Left lung (tissue), 4 donors: ENCODE measurements at regions not wholly inside any gene's neighbourhood (a gene's known extent, or its start where the extent isn't known, plus 50 kb on each side); places are given as distances from the start of the nearest gene placed in this dataset.

Experiments used
- ATAC-seq: fragments of 200-7000 bp; cut with Tn5 transposase; one replicate; pipeline ENCODE4 v1.9.1; 2020; ENCODE audit warnings: moderate library complexity
- DNase-seq, 4 donors: peaks; one replicate each; pipeline ENCODE4 v3.0.0-alpha.2; 2013 to 2020
- H3K27ac ChIP-seq, 2 donors: fragments of 200-600 bp; sonication (generic) in 1 of 2; one replicate each; pipeline versions ENCODE4 v1.5.0 to v1.8.0; 2020 to 2021
- H3K27me3 ChIP-seq, 2 donors: fragments of 200-600 bp; sonication (generic) in 1 of 2; one replicate each; pipeline versions ENCODE4 v1.5.0 to v1.8.0; 2020 to 2021
- H3K36me3 ChIP-seq, 2 donors: fragments of 200-600 bp; sonication (generic) in 1 of 2; one replicate each; pipeline versions ENCODE4 v1.5.0 to v1.8.0; 2020 to 2021
- H3K4me1 ChIP-seq, 2 donors: fragments of 200-600 bp; one replicate each; pipeline ENCODE4 v1.8.0; 2021
- H3K4me3 ChIP-seq, 2 donors: fragments of 200-600 bp; sonication (generic) in 1 of 2; one replicate each; pipeline versions ENCODE4 v1.5.0 to v1.8.0; 2020 to 2021; ENCODE audit warnings: mild to moderate bottlenecking in 1 of 2
- H3K9me3 ChIP-seq, 2 donors: fragments of 200-600 bp; sonication (generic) in 1 of 2; one replicate each; pipeline versions ENCODE4 v1.5.0 to v1.8.0; 2020 to 2021
- CTCF ChIP-seq, 2 donors: fragments of 200-600 bp; sonication (generic) in 1 of 2; IDR thresholded peaks; one replicate each; pipeline versions ENCODE4 v1.5.0 to v1.8.0; 2021; ENCODE audit warnings: antibody characterized with exemption in 2 of 2
- intact Hi-C, 2 donors: fragments of 100-400 bp; cut with DNase I; formaldehyde crosslinking; loops; one replicate each; pipeline versions ENCODE4 v1.11.2 to v1.14.2; 2022
- donor health status: DM: no; HTN: yes; CAD: no.
- donor health status: DM: no; HTN: no; CAD: no.

- no peak for TF ChIP-seq CTCF (IDR thresholded peaks at IDR 0.05)
- DNase-seq (no peak), ATAC-seq (no peak)
- H3K27me3 ChIP-seq, result peaks cover 0 to 17% of the 10 kb centered on the region in 2 donors
- H3K27ac ChIP-seq, result no peak overlapping the region
- no peaks in the 10 kb centered on the region for H3K9me3 ChIP-seq
- no peaks in the 10 kb centered on the region for H3K36me3 ChIP-seq
- H3K4me1 ChIP-seq, result no peaks in the 10 kb centered on the region
- intact Hi-C loops, result no loop called here
- no peak overlapping the region for H3K4me3 ChIP-seq
Observed at GRCh38 chr16:26806657-26807056, 260.1 kb upstream of the C16orf82 start.

- ATAC-seq, result no peak
- DNase-seq, result no peak
- no peaks in the 10 kb centered on the region for H3K36me3 ChIP-seq
Observed at GRCh38 chr16:26809461-26809860, 257.3 kb upstream of the C16orf82 start.

GRCh38 chr16:26816266-26816665 lies 250.5 kb upstream of the C16orf82 start:
- Histone ChIP-seq H3K27me3 (peaks cover 0 to 5% of the 10 kb centered on the region in 2 donors), H3K27ac (no peak overlapping the region), H3K9me3 (peaks cover 0 to 3% of the 10 kb centered on the region in 2 donors), H3K4me3 (no peak overlapping the region), H3K4me1 (no peaks in the 10 kb centered on the region), H3K36me3 (no peaks in the 10 kb centered on the region)
- intact Hi-C loops, result no loop called here
- DNase-seq, result no peak
- no peak for TF ChIP-seq CTCF (IDR thresholded peaks at IDR 0.05)
- no peak for ATAC-seq

More at GRCh38 chr16:26809461-26809860, 257.3 kb upstream of the C16orf82 start:
- Histone ChIP-seq H3K9me3 (peaks cover 0 to 3% of the 10 kb centered on the region in 2 donors), H3K27ac (no peak overlapping the region), H3K4me3 (no peak overlapping the region), H3K4me1 (no peaks in the 10 kb centered on the region), H3K27me3 (peaks cover 0 to 16% of the 10 kb centered on the region in 2 donors)
- intact Hi-C loops, result no loop called here
- TF ChIP-seq CTCF (IDR thresholded peaks at IDR 0.05), result no peak

GRCh38 chr16:26816885-26817571 lies 249.7 kb upstream of the C16orf82 start:
- H3K36me3 ChIP-seq, result no peaks in the 10 kb centered on the region
- no peaks in the 10 kb centered on the region for H3K4me1 ChIP-seq
- intact Hi-C loops, result no loop called here
- peaks cover 0 to 5% of the 10 kb centered on the region in 2 donors for H3K27me3 ChIP-seq
- DNase-seq (no peak), ATAC-seq (no peak)
- no peak for TF ChIP-seq CTCF (IDR thresholded peaks at IDR 0.05)
- peaks cover 0 to 3% of the 10 kb centered on the region in 2 donors for H3K9me3 ChIP-seq
- H3K4me3 ChIP-seq, result no peak overlapping the region
- no peak overlapping the region for H3K27ac ChIP-seq

- TF ChIP-seq CTCF (IDR thresholded peaks at IDR 0.05), result no peak
- ATAC-seq (no peak), DNase-seq (no peak)
- Histone ChIP-seq H3K9me3 (no peaks in the 10 kb centered on the region), H3K4me3 (no peak overlapping the region), H3K27me3 (peaks cover 0 to 5% of the 10 kb centered on the region in 2 donors), H3K4me1 (no peaks in the 10 kb centered on the region), H3K27ac (no peak overlapping the region), H3K36me3 (no peaks in the 10 kb centered on the region)
- intact Hi-C loops, result no loop called here
Observed at GRCh38 chr16:26818393-26818792, 248.3 kb upstream of the C16orf82 start.
